Femur (tissue), 1 donor: ENCODE measurements at regions not wholly inside any gene's neighbourhood (a gene's known extent, or its start where the extent isn't known, plus 50 kb on each side); places are given as distances from the start of the nearest gene placed in this dataset.
"Not testable (repeated sequence)": the region's sequence is repeated elsewhere in the genome, so short reads cannot be mapped to it uniquely, and the experiment has no call there.

Experiments
- DNase-seq: peaks from one replicate; pipeline ENCODE4 v3.0.0-alpha.2; 2017

GRCh38 chr11:70883973-70884623 is 368.3 kb downstream of the SHANK2 start:
- DNase-seq, result peak; percentile 81

DNA sequence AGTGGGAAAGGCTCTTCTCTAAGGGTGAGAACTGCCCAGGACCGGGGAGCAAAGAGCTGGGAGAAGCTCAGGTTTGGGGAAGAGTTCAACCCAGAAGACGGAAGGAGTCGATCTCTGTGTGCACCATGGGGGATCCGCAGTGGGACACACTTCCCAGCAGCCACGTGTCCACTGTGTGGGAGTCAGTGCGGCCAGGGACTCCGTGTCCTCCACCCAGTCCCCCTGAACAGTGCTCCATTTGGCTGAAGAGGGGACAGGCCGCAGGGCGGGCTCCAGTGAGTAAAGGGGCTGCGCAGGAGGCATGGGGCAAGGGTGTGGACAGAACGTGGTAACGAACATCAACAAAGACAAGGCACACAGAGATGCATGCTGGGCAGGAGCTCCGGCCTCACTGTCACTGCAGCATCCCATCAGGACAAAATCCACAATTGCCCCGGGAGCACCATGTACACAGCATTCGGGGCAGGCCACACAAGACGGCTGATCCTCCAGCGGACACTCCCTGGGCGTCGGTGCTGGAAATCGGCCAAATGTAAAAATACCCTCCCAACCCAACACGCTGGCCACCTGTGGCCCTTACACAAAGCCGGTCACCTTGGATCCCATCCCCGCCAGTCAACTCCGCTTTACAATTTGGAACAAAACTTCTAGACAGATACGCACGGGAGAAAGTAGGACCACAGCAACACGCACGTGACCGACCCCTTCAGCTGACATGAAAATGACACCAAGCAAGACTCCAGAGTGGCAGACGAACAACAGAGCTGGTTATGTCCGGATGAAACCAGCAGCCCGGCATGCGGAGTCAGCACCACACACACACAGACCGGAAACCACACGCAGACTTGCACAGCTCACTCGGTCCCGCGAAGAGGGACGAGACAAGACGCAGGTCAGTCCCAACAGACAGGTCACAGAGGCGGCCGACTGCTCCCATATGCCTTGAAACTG is 366.8 kb downstream of the SHANK2 start:
- DNase-seq, result peak; percentile 63

DNA sequence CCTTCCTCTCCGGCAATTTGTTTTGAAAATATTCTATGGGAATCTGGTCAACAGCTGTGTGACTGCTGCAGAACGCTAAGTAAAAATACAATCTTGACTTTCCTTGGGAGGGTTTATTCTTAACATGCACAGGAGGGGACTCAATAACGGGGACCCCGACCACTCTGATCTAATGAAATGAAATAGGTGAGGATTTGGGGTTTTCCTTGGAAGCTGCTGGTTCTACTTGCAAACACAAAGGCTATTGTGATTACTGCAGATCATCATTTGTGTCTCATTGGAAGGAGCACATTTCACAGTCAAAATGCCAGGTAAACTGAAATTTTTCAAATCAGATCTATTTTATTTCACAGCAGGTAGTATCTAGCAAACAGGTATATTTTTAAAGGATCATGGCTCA is 366.1 kb downstream of the SHANK2 start:
- no peak for DNase-seq

DNA sequence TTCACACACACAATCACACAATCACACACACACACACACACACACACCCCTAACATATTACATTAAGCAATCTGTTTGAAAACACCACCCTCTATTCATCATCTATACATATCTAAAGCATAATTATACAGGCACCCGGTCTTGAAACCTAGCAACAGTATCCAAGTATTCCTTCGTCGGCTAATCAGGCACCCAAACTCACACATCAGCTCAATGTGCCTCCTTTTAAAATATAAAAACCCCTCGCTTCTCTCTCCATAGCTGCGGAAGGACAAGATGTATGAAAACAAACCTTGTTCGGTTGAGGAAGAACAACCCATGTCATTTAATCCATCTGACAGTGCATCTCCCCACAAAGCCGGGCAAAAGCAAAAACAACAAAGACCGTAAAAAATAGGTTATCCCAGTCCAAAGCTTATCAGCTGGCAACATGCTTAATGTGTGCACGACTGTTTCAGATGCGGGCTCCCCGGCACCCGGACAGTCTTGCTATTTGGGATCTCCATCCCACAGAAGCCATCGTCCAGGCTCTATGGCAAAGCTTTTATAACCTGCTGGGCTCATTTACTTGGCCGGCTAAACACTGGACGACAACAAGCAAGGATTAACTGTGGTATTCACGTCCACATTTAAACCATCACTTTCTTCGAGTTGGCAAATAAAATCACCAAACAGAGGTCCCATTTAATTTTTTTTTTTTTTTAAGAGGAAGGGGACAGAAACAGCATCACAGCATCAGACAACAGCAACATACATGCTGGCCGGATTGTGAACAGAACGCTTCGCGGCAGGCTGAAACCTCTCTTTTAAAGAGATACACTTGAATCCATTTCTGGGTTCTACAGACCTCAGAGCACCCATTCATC is 365.5 kb downstream of the SHANK2 start:
- no peak for DNase-seq

GRCh38 chr11:70887542-70887827 is 364.9 kb downstream of the SHANK2 start:
- DNase-seq, result no peak

DNA sequence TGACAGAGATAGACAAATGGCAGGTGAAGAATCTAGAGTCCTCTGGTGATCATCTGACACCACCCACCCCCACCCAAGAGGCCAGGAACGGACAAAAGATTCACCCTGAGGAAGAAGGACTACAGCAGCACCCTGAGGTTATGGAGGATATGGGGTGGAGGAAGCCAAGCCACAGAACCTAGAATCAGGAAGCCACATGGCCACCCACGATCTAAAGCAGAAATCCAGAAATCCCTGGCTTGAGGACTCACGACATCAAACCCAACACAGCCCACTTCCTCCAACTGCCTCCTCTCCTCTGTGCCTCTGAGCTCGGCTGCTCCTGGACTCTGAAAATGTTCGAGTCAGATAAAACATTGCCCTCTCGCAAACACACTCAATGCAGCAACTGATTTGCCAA is 364.3 kb downstream of the SHANK2 start:
- DNase-seq, result no peak

DNA sequence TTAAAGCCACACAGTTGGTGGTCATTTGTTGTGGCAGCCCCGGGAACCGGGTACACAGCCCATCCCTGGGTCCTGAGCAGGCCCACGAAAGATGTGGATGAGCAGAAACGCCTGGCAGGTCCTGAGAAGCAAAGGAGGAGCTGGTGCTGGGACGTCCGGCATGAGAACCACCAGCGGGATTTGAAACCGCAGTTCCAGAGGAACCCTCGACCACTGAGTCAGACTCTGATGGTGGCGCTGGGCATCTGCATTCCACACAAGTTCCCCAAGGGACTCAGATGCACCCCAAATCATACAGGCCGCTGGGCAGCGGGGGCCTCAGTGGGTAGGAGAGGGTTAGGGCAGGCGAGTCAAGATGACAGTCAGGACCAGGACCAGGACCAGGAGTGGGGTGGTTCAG is 363.0 kb downstream of the SHANK2 start:
- no peak for DNase-seq

DNA sequence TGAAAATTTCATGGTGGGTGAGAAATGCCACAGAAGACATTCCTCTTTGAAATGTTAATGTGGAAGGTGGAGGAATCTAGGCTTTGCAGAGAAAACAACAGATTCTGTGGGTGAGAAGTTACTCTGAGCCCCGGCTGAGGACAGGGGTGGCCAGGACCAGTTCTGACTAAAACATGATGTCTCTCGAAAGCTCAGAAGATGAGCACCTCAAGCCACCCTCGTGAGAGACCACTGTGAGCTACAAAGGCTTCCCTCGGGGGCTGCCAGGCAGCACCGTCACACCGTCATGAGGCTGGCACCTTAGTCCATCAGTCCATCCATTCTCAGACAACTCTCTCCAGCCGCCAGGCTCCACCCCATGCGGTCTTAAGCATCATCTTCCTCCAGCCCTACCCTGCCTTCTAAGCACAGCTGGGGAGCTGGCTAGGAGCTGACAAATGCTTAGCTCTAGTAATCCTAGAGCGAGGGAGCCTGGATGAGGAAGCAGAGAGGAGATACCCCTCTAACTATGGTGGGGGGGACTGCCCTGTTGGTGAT is 360.5 kb downstream of the SHANK2 start:
- no peak for DNase-seq

GRCh38 chr11:70892889-70893288 is 359.5 kb downstream of the SHANK2 start:
- DNase-seq, result no peak

GRCh38 chr11:70894566-70895365 is 357.6 kb downstream of the SHANK2 start:
- DNase-seq, result no peak

DNA sequence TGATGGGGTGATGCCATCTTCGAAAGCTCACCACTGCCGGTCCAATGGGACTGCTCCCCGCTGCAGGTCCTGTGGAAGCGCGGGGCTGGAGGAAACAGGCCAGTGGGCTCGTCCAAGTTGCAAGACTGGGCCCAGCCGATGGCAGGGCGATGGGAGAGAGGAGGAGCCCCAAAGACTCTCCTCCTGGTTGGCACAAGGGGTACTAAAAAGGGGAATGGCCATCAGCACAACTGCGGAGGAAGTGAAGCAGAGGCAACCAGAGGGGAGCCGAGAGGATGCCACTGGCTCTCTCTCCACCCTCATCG is 357.1 kb downstream of the SHANK2 start:
- DNase-seq, result no peak

GRCh38 chr11:70897429-70897828 is 354.9 kb downstream of the SHANK2 start:
- DNase-seq, result no peak

DNA sequence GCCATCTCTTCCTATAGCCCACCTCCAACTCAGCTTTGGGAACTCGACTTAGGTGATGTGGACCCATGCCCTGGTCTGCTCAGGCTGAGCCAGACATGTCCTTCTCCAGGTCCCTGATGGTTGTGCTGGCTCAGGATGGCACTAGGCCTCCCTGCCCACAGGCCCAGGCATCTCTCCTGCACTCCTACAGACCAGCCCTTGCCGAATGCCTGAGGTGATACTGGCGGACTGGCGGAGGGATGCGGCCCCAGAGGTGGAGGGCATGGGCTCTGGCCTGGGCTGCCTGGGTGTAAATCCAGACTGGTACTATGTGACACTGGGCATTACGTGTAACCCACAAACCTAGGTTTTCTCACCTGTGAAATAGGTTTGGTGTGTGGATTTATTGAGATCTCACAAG is 352.8 kb downstream of the SHANK2 start:
- no peak for DNase-seq

- DNase-seq, result no peak
These were observed 351.8 kb downstream of the SHANK2 start for GRCh38 chr11:70900540-70900939.

- DNase-seq, result no peak
These were observed 350.3 kb downstream of the SHANK2 start for GRCh38 chr11:70901951-70902521.

GRCh38 chr11:70903229-70903628 is 349.1 kb downstream of the SHANK2 start:
- not testable (repeated sequence) for DNase-seq

DNA sequence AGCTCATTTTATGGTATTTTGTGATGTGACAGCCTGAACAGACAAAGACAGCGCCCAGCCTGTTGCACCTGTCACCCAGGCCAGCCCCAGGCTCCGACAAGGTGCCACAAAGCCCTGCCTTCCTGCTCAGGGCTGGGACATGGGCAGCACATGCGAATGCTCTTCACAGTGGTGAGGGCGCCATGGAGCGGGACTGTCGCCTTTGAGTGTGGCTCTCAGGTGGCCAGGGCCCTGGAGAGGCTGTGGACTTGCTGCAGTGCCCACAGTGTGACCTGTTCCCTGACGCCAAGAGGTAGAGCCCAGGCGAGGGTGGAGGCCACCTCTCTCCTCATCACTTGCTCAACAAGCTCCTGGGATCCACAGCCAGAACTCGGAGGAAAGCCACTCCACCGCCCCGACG is 346.3 kb downstream of the SHANK2 start:
- DNase-seq, result no peak

DNA sequence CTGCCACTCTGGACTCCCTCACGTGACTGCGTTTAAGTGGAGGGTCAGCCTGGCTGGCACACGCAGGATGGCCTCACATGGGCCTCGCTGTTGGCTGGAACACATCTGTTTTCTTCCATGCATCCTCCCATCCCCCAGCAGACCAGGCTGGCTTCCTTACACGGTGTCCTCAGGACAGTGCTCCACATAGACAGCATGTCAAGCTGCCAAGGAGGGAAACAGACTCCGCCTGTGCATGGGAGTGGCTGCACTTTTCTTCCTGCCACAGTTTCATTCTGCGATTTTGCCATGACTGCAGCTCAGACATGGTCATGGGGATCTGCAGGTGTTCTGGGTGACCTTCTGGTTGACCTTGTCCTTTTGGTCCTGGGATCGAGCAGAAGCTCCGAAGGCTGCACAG is 344.2 kb downstream of the SHANK2 start:
- DNase-seq, result no peak

- no peak for DNase-seq
These were observed 341.5 kb downstream of the SHANK2 start for GRCh38 chr11:70910835-70911234.

DNA sequence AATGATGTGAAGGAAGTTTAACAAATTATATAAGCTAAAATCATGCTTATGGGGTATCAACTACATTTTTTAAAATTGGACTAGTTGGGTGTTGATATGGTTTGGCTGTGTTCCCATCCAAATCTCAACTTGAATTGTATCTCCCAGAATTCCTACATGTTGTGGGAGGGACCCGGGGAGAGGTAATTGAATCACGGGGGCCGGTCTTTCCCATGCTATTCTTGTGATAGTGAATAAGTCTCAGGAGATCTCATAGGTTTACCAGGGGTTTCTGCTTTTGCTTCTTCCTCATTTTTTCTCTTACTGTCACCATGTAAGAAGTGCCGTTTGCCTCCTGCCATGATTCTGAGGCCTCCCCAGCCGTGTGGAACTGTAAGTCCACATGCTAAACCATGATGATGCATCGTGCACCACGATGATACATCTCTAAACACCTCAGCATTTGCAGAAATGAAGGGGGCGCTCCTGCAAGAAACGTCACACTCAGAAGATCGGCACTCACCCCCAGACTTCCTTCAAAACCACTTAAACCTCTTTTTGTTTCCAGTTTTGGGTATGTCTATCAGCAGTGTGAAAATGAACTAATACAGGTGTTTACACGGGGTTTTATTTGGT is 340.0 kb downstream of the SHANK2 start:
- no peak for DNase-seq

DNA sequence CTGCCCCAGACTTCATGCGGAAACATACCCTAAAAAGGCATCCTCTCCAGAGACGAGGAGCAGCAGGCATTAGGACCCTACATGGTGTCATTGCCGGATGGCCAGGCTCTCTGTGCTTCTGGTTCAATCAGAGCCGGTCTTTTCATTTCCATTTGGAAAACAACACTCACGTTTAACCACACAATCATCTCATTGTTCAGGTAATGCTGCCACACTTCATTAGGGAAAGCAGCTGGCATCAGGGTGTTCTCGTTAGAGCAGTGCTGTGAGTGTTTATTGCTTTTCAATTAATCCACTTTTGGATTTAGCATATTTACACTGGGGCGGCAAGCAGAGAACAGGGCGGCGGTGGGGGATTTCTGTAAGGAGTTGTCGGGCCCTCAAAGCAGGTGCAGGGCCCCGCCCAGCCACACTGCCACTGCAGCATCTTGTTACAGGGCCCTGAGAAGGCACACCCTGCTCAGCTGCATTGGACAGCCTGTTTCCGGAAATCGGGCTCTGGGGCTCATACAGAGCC is 338.6 kb downstream of the SHANK2 start:
- peak; percentile 46 for DNase-seq

GRCh38 chr11:70914496-70914895 is 337.9 kb downstream of the SHANK2 start:
- DNase-seq, result no peak
